Thyroid gland (tissue), 4 donors: ENCODE measurements at regions not wholly inside any gene's neighbourhood (a gene's known extent, or its start where the extent isn't known, plus 50 kb on each side); places are given as distances from the start of the nearest gene placed in this dataset.

Experiments used
- DNase-seq, 2 donors: peaks; one replicate each; pipeline ENCODE4 v3.0.0-alpha.2; 2019
- H3K27ac ChIP-seq, 3 donors: fragments of 200-600 bp; sonication (generic); 1 replicate in 2 of 3; 2 replicates in 1 of 3; pipeline ENCODE4 v1.5.1; 2016 to 2019; ENCODE audit warnings: mild to moderate bottlenecking in 1 of 3, moderate library complexity in 1 of 3
- H3K27me3 ChIP-seq: fragments of 200-600 bp; sonication (generic); one replicate; pipeline ENCODE4 v1.5.1; 2019
- H3K36me3 ChIP-seq, 2 donors: fragments of 200-600 bp; sonication (generic); one replicate each; pipeline ENCODE4 v1.5.1; 2016 to 2019
- H3K4me1 ChIP-seq, 2 donors: fragments of 200-600 bp; sonication (generic); one replicate each; pipeline ENCODE4 v1.5.1; 2017 to 2019
- H3K4me3 ChIP-seq, 3 donors: fragments of 200-600 bp; sonication (generic); replicated peaks in 1 of 3; 1 replicate in 2 of 3; 2 replicates in 1 of 3; pipeline ENCODE4 v1.5.1; 2016; ENCODE audit warnings: mild to moderate bottlenecking in 1 of 3
- H3K9me3 ChIP-seq: fragments of 200-600 bp; sonication (generic); one replicate; pipeline ENCODE4 v1.5.1; 2017
- POLR2A ChIP-seq, 2 donors: fragments of 450-650 bp; IDR thresholded peaks; one replicate each; pipeline ENCODE4 v1.6.1; 2017; ENCODE audit warnings: antibody characterized with exemption in 2 of 2, mild to moderate bottlenecking in 2 of 2, moderate library complexity in 1 of 2
- WGBS, 2 donors: methylation state at CpG; one replicate each; pipeline ENCODE4 v1.1.5; 2017; 5-methylcytosine and 5-hydroxymethylcytosine counted together
- intact Hi-C: fragments of 100-400 bp; cut with DNase I; formaldehyde crosslinking; loops from one replicate; pipeline ENCODE4 v1.15.1; 2023
- TF ChIP-seq, protein P1 (sequence below), 6 experiments: fragments of 200-600 bp in 3 of 6; fragments of 450-650 bp in 3 of 6; sonication (generic) in 3 of 6; IDR thresholded peaks; one replicate each; pipeline ENCODE4 v1.5.1; 2016 to 2019; ENCODE audit warnings: antibody characterized with exemption in 6 of 6, mild to moderate bottlenecking in 2 of 6, inconsistent platforms in 1 of 6, moderate library complexity in 1 of 6

DNA sequence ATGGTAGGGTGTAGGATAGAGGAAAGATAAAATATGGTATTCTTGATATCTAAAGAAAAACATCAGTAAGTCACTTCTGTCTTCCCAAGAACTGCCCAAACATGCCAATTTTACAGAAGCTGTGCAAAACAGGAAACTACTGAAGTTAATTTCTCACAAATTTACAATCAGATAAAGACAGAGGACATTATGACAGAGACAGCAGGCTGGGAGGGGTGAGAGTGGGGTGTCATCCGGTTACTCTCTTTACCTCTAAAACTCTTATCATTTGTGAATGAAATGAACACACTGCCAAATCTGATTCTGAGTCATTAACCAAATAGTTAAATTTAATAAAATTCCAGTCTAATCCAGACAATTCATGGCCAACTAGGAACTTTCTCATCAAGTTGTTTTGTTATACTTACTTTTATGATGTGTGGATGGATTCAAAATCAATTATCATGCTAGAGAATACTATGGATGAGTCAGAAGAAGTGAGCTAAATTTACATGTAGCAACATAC, 323.2 kb upstream of the MEX3C start:
- Histone ChIP-seq H3K9me3 (no peaks in the 10 kb centered on the region), H3K4me3 (no peak overlapping the region), H3K27ac (no peak overlapping the region), H3K36me3 (no peaks in the 10 kb centered on the region), H3K27me3 (no peaks in the 10 kb centered on the region), H3K4me1 (no peaks in the 10 kb centered on the region)
- intact Hi-C loops = no loop called here
- TF ChIP-seq, protein P1, sequence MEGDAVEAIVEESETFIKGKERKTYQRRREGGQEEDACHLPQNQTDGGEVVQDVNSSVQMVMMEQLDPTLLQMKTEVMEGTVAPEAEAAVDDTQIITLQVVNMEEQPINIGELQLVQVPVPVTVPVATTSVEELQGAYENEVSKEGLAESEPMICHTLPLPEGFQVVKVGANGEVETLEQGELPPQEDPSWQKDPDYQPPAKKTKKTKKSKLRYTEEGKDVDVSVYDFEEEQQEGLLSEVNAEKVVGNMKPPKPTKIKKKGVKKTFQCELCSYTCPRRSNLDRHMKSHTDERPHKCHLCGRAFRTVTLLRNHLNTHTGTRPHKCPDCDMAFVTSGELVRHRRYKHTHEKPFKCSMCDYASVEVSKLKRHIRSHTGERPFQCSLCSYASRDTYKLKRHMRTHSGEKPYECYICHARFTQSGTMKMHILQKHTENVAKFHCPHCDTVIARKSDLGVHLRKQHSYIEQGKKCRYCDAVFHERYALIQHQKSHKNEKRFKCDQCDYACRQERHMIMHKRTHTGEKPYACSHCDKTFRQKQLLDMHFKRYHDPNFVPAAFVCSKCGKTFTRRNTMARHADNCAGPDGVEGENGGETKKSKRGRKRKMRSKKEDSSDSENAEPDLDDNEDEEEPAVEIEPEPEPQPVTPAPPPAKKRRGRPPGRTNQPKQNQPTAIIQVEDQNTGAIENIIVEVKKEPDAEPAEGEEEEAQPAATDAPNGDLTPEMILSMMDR (IDR thresholded peaks at IDR 0.05) = no peak
- TF ChIP-seq POLR2A (IDR thresholded peaks at IDR 0.05) = no peak
- whole genome bisulfite sequencing, 2 donors = 82 to 88% methylated on average over 1 of the region's 1 CpG
- DNase-seq = no peak

DNA sequence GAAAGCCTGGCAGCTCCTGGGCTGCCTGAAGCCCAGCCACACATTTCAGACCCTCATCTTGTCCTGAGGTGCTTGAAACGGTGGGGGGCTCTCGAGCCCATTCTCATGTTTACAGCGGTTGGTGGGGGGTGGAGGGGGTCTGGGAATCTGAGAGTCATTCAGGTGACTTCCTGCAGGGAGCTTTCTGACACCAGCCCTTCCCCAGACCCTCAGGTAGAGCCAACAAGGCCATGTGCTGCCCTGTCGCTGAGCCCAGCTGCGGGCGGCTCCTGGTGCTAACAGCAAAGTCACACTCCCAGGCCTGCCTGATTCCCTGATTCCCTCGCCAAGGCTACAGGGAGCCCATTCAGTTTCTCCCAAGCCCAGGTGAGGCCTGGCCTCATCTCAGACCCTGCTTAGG, 324.9 kb upstream of the MEX3C start:
- Histone ChIP-seq H3K27ac (no peak overlapping the region), H3K36me3 (no peaks in the 10 kb centered on the region), H3K4me3 (no peak overlapping the region), H3K9me3 (no peaks in the 10 kb centered on the region), H3K4me1 (no peaks in the 10 kb centered on the region), H3K27me3 (no peaks in the 10 kb centered on the region)
- no peak for DNase-seq
- no peak for TF ChIP-seq POLR2A (IDR thresholded peaks at IDR 0.05)
- intact Hi-C loops = no loop called here
- 58 to 73% methylated on average over 3 to 7 of the region's 7 CpGs for WGBS, 2 donors

DNA sequence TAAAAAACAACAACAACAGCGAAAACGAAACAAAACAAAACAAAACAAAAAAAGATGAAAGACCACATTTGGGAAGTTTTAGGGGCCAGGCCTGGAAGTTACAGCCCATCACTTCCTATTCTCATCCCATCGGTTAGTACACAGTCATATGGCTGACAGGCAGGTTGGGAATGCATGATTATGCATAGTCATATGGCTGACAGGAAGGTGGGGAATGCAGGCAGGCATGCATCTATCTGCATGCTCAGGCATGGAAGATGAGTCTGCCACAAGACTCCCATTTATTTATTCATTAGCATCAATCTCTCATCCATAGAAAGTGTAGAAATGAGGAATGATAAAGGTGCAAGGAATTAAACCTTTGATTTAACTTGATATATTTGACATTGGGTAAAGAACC, 325.3 kb upstream of the MEX3C start:
- Histone ChIP-seq H3K4me3 (no peak overlapping the region), H3K9me3 (no peaks in the 10 kb centered on the region), H3K36me3 (no peaks in the 10 kb centered on the region), H3K4me1 (no peaks in the 10 kb centered on the region), H3K27ac (no peak overlapping the region), H3K27me3 (no peaks in the 10 kb centered on the region)
- no peak for DNase-seq
- TF ChIP-seq POLR2A (IDR thresholded peaks at IDR 0.05) = no peak
- TF ChIP-seq, protein P1 (IDR thresholded peaks at IDR 0.05) = no peak
- intact Hi-C loops = no loop called here
- WGBS, 2 donors = 86 to 87% methylated on average over 3 of the region's 3 CpGs

DNA sequence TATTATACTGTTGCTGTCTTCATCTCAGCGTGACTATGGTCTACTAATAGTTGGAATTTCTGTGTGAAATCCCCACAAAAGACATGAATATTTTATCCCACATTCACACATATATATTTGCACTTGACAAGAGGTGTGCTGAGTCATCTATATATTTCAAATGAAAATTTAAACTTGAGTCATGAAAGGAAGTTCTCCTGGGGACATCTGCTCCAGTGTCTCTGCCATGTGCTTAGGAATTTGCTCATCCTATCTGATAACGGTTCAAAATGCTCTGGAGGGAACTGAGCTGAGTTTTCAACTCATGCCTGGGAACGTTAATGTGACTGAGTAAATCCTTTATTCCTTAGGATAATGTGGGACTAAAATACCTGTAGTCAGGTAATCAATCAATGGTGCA, 326.2 kb upstream of the MEX3C start:
- Histone ChIP-seq H3K4me3 (no peak overlapping the region), H3K36me3 (no peaks in the 10 kb centered on the region), H3K27ac (no peak overlapping the region), H3K9me3 (no peaks in the 10 kb centered on the region), H3K27me3 (no peaks in the 10 kb centered on the region), H3K4me1 (no peaks in the 10 kb centered on the region)
- intact Hi-C loops = no loop called here
- DNase-seq = no peak
- WGBS, 2 donors = 75 to 76% methylated on average over 3 of the region's 3 CpGs
- no peak for TF ChIP-seq POLR2A (IDR thresholded peaks at IDR 0.05)
- TF ChIP-seq, protein P1 (IDR thresholded peaks at IDR 0.05) = no peak

DNA sequence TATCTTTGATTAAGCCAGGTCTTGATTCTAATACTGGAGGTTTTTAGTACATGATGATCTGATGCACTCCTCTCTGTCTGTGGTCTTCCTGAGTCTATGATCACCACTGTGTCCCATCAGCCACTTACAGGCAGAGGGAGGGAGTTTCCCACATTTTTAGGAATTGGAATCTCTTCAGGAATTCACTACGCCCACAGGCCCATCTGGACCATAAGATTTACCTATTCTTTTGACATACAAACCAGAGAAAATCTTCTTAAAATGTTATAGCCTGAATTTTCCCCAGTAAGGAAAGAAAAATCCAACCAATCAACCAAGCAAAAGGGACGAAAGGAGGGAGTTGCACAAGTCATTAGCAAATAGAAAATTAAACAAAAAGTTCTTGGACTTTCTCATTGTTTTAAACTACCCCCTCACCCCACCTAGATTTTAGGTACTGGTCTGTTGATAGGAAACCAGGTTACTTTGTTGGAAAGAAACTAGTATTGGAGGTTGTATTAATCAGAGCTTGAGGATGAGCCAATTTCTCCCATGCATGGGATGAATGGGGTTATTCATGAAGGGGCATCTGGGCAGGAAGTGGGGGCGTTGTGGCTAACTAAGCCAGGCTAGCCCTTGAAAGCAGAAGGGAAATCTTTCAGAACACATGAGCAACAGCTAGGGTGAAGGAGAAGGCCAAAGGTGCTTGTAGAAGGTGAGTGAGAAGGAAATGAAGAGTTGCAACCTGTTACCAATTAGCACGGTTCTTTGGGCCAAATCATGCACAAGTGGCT, 328.2 kb upstream of the MEX3C start:
- TF ChIP-seq, protein P1 (IDR thresholded peaks at IDR 0.05) = no peak
- no peak for TF ChIP-seq POLR2A (IDR thresholded peaks at IDR 0.05)
- no peaks in the 10 kb centered on the region for H3K27me3 ChIP-seq
- intact Hi-C loops = no loop called here
- H3K36me3 ChIP-seq = no peaks in the 10 kb centered on the region
- 68 to 76% methylated on average over 4 of the region's 4 CpGs for WGBS, 2 donors
- H3K9me3 ChIP-seq = no peaks in the 10 kb centered on the region
- H3K4me1 ChIP-seq = no peaks in the 10 kb centered on the region
- no peak overlapping the region for H3K4me3 ChIP-seq
- no peak overlapping the region for H3K27ac ChIP-seq
- DNase-seq = no peak
